H9 (cell line): ENCODE measurements at regions not wholly inside any gene's neighbourhood (a gene's known extent, or its start where the extent isn't known, plus 50 kb on each side); places are given as distances from the start of the nearest gene placed in this dataset.

Source experiments
- DNase-seq: peaks from one replicate; pipeline ENCODE4 v3.0.0-alpha.2; 2017
- H2AFZ ChIP-seq: one replicate; pipeline ENCODE4 v1.6.1; 2013; ENCODE audit warnings: mild to moderate bottlenecking, low read length, control low read depth, moderate library complexity
- H2AK5ac ChIP-seq: 2 replicates; pipeline ENCODE4 v1.6.1; 2013; ENCODE audit warnings: low read length, control low read depth, mixed read lengths; ENCODE audit not compliant: insufficient read length
- H2BK120ac ChIP-seq: one replicate; pipeline ENCODE4 v1.6.1; 2013; ENCODE audit warnings: low read depth, mild to moderate bottlenecking, low read length, control low read depth, inconsistent platforms; ENCODE audit not compliant: poor library complexity, severe bottlenecking
- H2BK12ac ChIP-seq: 2 replicates; pipeline ENCODE4 v1.6.1; 2013; ENCODE audit warnings: low read length, control low read depth, mixed read lengths, low read depth; ENCODE audit not compliant: insufficient read length
- H2BK15ac ChIP-seq: 2 replicates; pipeline ENCODE4 v1.6.1; 2013; ENCODE audit warnings: low read depth, low read length, control low read depth
- H2BK20ac ChIP-seq: one replicate; pipeline ENCODE4 v1.6.1; 2013; ENCODE audit warnings: low read depth, mild to moderate bottlenecking, low read length, control low read depth, inconsistent platforms; ENCODE audit not compliant: poor library complexity, severe bottlenecking
- H2BK5ac ChIP-seq: 2 replicates; pipeline ENCODE4 v1.6.1; 2013; ENCODE audit warnings: low read length, control low read depth, mixed read lengths; ENCODE audit not compliant: insufficient read length
- H3K14ac ChIP-seq: 2 replicates; pipeline ENCODE4 v1.6.1; 2013; ENCODE audit warnings: low read length, control low read depth; ENCODE audit not compliant: insufficient read depth
- H3K18ac ChIP-seq: 2 replicates; pipeline ENCODE4 v1.6.1; 2013; ENCODE audit warnings: low read depth, mild to moderate bottlenecking, mixed read lengths, low read length, control low read depth; ENCODE audit not compliant: insufficient read length
- H3K23ac ChIP-seq: 2 replicates; pipeline ENCODE4 v1.6.1; 2013; ENCODE audit warnings: low read length, control low read depth, mixed read lengths, low read depth; ENCODE audit not compliant: insufficient read length
- H3K23me2 ChIP-seq: 2 replicates; pipeline ENCODE4 v1.6.1; 2013; ENCODE audit warnings: low read depth, mild to moderate bottlenecking, mixed read lengths, low read length, control low read depth; ENCODE audit not compliant: insufficient read length, poor library complexity, severe bottlenecking
- H3K27ac ChIP-seq: 2 replicates; pipeline ENCODE4 v1.5.1; 2013; ENCODE audit warnings: low read length, control low read depth, mixed read lengths, low read depth; ENCODE audit not compliant: insufficient read length
- H3K27me3 ChIP-seq: 2 replicates; pipeline ENCODE4 v1.6.1; 2013; ENCODE audit warnings: low read length, control low read depth, inconsistent platforms; ENCODE audit not compliant: insufficient read depth
- H3K4ac ChIP-seq: 2 replicates; pipeline ENCODE4 v1.6.1; 2013; ENCODE audit warnings: low read depth, mild to moderate bottlenecking, control low read depth, inconsistent platforms, low read length, moderate library complexity
- H3K4me1 ChIP-seq: 2 replicates; pipeline ENCODE4 v1.6.1; 2013; ENCODE audit warnings: low read length, control low read depth, inconsistent platforms; ENCODE audit not compliant: insufficient read depth
- H3K4me2 ChIP-seq: 2 replicates; pipeline ENCODE4 v1.6.1; 2013; ENCODE audit warnings: low read length, control low read depth, mixed read lengths; ENCODE audit not compliant: insufficient read length, insufficient read depth
- H3K56ac ChIP-seq: 2 replicates; pipeline ENCODE4 v1.6.1; 2013; ENCODE audit warnings: low read depth, mild to moderate bottlenecking, mixed read lengths, low read length, control low read depth; ENCODE audit not compliant: insufficient read length
- H3K79me1 ChIP-seq: 2 replicates; pipeline ENCODE4 v1.6.1; 2013; ENCODE audit warnings: low read depth, mild to moderate bottlenecking, moderate library complexity, low read length, control low read depth, inconsistent platforms; ENCODE audit not compliant: insufficient read depth, poor library complexity, severe bottlenecking
- H3K79me2 ChIP-seq: 2 replicates; pipeline ENCODE4 v1.6.1; 2013; ENCODE audit warnings: low read length, control low read depth, inconsistent platforms; ENCODE audit not compliant: insufficient read depth
- H3K9ac ChIP-seq: 2 replicates; pipeline ENCODE4 v1.6.1; 2013; ENCODE audit warnings: low read length, control low read depth, mixed read lengths; ENCODE audit not compliant: insufficient read length; ENCODE audit errors: extremely low read depth
- H3K9me3 ChIP-seq: one replicate; pipeline ENCODE4 v1.6.1; 2013; ENCODE audit warnings: low read depth, low read length, inconsistent platforms; ENCODE audit not compliant: control insufficient read depth
- H3T11ph ChIP-seq: one replicate; pipeline ENCODE4 v1.6.1; 2013; ENCODE audit warnings: mild to moderate bottlenecking, low read length, control low read depth, inconsistent platforms
- H4K20me1 ChIP-seq: one replicate; pipeline ENCODE4 v1.6.1; 2013; ENCODE audit not compliant: control insufficient read depth, insufficient read length, insufficient read depth
- H4K5ac ChIP-seq: 2 replicates; pipeline ENCODE4 v1.6.1; 2013; ENCODE audit warnings: low read depth, mild to moderate bottlenecking, mixed read lengths, low read length, control low read depth; ENCODE audit not compliant: insufficient read length
- H4K8ac ChIP-seq: replicated peaks from 2 replicates; pipeline ENCODE4 v1.6.1; 2013; ENCODE audit warnings: low read length, control low read depth, mixed read lengths, low read depth; ENCODE audit not compliant: insufficient read length
- H4K91ac ChIP-seq: 2 replicates; pipeline ENCODE4 v1.6.1; 2013; ENCODE audit warnings: low read depth, mild to moderate bottlenecking, moderate library complexity, mixed read lengths, low read length, control low read depth; ENCODE audit not compliant: insufficient read length
- H3K27ac Mint-ChIP-seq, 3 experiments: 2 replicates in 2 of 3; 3 replicates in 1 of 3; pipeline ENCODE4 v1.8.0; 2020 to 2021; ENCODE audit warnings: mixed read lengths in 3 of 3, mild to moderate bottlenecking in 1 of 3, moderate library complexity in 1 of 3
- H3K27me3 Mint-ChIP-seq: 2 replicates; pipeline ENCODE4 v1.8.0; 2021; ENCODE audit warnings: low read depth, mild to moderate bottlenecking, moderate library complexity, mixed read lengths
- H3K36me3 Mint-ChIP-seq, 3 experiments: 2 replicates in 2 of 3; 3 replicates in 1 of 3; pipeline ENCODE4 v1.8.0; 2020 to 2021; ENCODE audit warnings: low read depth in 3 of 3, mixed read lengths in 3 of 3; ENCODE audit not compliant: insufficient read depth in 1 of 3
- H3K4me1 Mint-ChIP-seq, 2 experiments: 2 replicates each; pipeline ENCODE4 v1.8.0; 2020; ENCODE audit warnings: mixed read lengths in 2 of 2
- H3K4me3 Mint-ChIP-seq, 2 experiments: 2 replicates in 1 of 2; 3 replicates in 1 of 2; pipeline ENCODE4 v1.8.0; 2020 to 2021; ENCODE audit warnings: mild to moderate bottlenecking in 2 of 2, mixed read lengths in 2 of 2, moderate library complexity in 1 of 2
- H3K9me3 Mint-ChIP-seq, 2 experiments: 2 replicates in 1 of 2; 3 replicates in 1 of 2; pipeline ENCODE4 v1.8.0; 2020; ENCODE audit warnings: mild to moderate bottlenecking in 2 of 2, mixed read lengths in 2 of 2, moderate library complexity in 1 of 2
- CTCF ChIP-seq: fragments of 200-600 bp; sonication (generic); conservative IDR thresholded peaks from 3 replicates; pipeline ENCODE4 v1.8.0; 2021; ENCODE audit warnings: antibody characterized with exemption, mild to moderate bottlenecking
- WGBS: extraction: QIAGEN DNeasy Blood & Tissue Kit; methylation state at CpG from one replicate; pipeline ENCODE4 v1.1.7; 2013; ENCODE audit warnings: missing lambda C conversion rate, low lambda C conversion rate, mixed read lengths; ENCODE audit not compliant: insufficient read length; ENCODE audit errors: extremely low coverage; 5-methylcytosine and 5-hydroxymethylcytosine counted together

GRCh38 chr2:40719414-40719813 is 267.5 kb upstream of the SLC8A1 start:
- no peak for TF ChIP-seq CTCF
- no peak overlapping the region for H2BK12ac ChIP-seq
- H3K79me2 ChIP-seq: no peaks in the 10 kb centered on the region
- peaks cover 2 to 3% of the 10 kb centered on the region in 2 experiments; a peak in 3 of 5 replicates for H3K9me3 Mint-ChIP-seq
- H3K27ac ChIP-seq: no peak overlapping the region
- H3T11ph ChIP-seq: no peak overlapping the region
- H3K27ac Mint-ChIP-seq: no peak overlapping the region
- no peaks in the 10 kb centered on the region; a peak in 1 of 7 replicates for H3K36me3 Mint-ChIP-seq
- no peak for DNase-seq
- H3K79me1 ChIP-seq: no peaks in the 10 kb centered on the region
- H4K5ac ChIP-seq: no peak overlapping the region
- H3K27me3 Mint-ChIP-seq: no peaks in the 10 kb centered on the region
- WGBS: no CpG with 5 or more reads among the region's 2 CpGs
- H2AK5ac ChIP-seq: no peak overlapping the region
- no peaks in the 10 kb centered on the region for H3K4me1 Mint-ChIP-seq
- no peak overlapping the region for H3K9ac ChIP-seq
- no peaks in the 10 kb centered on the region for H3K9me3 ChIP-seq
- H2BK15ac ChIP-seq: no peak overlapping the region
- H3K23ac ChIP-seq: no peak overlapping the region
- no peak overlapping the region for H3K56ac ChIP-seq
- no peak overlapping the region for H4K8ac ChIP-seq
- H3K18ac ChIP-seq: no peak overlapping the region
- H3K4me2 ChIP-seq: no peak overlapping the region
- no peak overlapping the region for H2BK5ac ChIP-seq
- H2BK120ac ChIP-seq: no peak overlapping the region
- H3K4me1 ChIP-seq: no peaks in the 10 kb centered on the region
- H4K91ac ChIP-seq: no peak overlapping the region
- no peaks in the 10 kb centered on the region for H3K23me2 ChIP-seq
- H4K20me1 ChIP-seq: no peaks in the 10 kb centered on the region
- H3K27me3 ChIP-seq: no peaks in the 10 kb centered on the region
- H3K4ac ChIP-seq: no peak overlapping the region
- H3K4me3 Mint-ChIP-seq: no peak overlapping the region
- H2AFZ ChIP-seq: no peak overlapping the region
- H2BK20ac ChIP-seq: no peak overlapping the region
- H3K14ac ChIP-seq: no peak overlapping the region
